H9 (cell line): ENCODE measurements at regions not wholly inside any gene's neighbourhood (a gene's known extent, or its start where the extent isn't known, plus 50 kb on each side); places are given as distances from the start of the nearest gene placed in this dataset.

Source experiments
- DNase-seq: peaks from one replicate; pipeline ENCODE4 v3.0.0-alpha.2; 2017
- H2AFZ ChIP-seq: one replicate; pipeline ENCODE4 v1.6.1; 2013; ENCODE audit warnings: mild to moderate bottlenecking, low read length, control low read depth, moderate library complexity
- H2AK5ac ChIP-seq: 2 replicates; pipeline ENCODE4 v1.6.1; 2013; ENCODE audit warnings: low read length, control low read depth, mixed read lengths; ENCODE audit not compliant: insufficient read length
- H2BK120ac ChIP-seq: one replicate; pipeline ENCODE4 v1.6.1; 2013; ENCODE audit warnings: low read depth, mild to moderate bottlenecking, low read length, control low read depth, inconsistent platforms; ENCODE audit not compliant: poor library complexity, severe bottlenecking
- H2BK12ac ChIP-seq: 2 replicates; pipeline ENCODE4 v1.6.1; 2013; ENCODE audit warnings: low read length, control low read depth, mixed read lengths, low read depth; ENCODE audit not compliant: insufficient read length
- H2BK15ac ChIP-seq: 2 replicates; pipeline ENCODE4 v1.6.1; 2013; ENCODE audit warnings: low read depth, low read length, control low read depth
- H2BK20ac ChIP-seq: one replicate; pipeline ENCODE4 v1.6.1; 2013; ENCODE audit warnings: low read depth, mild to moderate bottlenecking, low read length, control low read depth, inconsistent platforms; ENCODE audit not compliant: poor library complexity, severe bottlenecking
- H2BK5ac ChIP-seq: 2 replicates; pipeline ENCODE4 v1.6.1; 2013; ENCODE audit warnings: low read length, control low read depth, mixed read lengths; ENCODE audit not compliant: insufficient read length
- H3K14ac ChIP-seq: 2 replicates; pipeline ENCODE4 v1.6.1; 2013; ENCODE audit warnings: low read length, control low read depth; ENCODE audit not compliant: insufficient read depth
- H3K18ac ChIP-seq: 2 replicates; pipeline ENCODE4 v1.6.1; 2013; ENCODE audit warnings: low read depth, mild to moderate bottlenecking, mixed read lengths, low read length, control low read depth; ENCODE audit not compliant: insufficient read length
- H3K23ac ChIP-seq: 2 replicates; pipeline ENCODE4 v1.6.1; 2013; ENCODE audit warnings: low read length, control low read depth, mixed read lengths, low read depth; ENCODE audit not compliant: insufficient read length
- H3K23me2 ChIP-seq: 2 replicates; pipeline ENCODE4 v1.6.1; 2013; ENCODE audit warnings: low read depth, mild to moderate bottlenecking, mixed read lengths, low read length, control low read depth; ENCODE audit not compliant: insufficient read length, poor library complexity, severe bottlenecking
- H3K27ac ChIP-seq: 2 replicates; pipeline ENCODE4 v1.5.1; 2013; ENCODE audit warnings: low read length, control low read depth, mixed read lengths, low read depth; ENCODE audit not compliant: insufficient read length
- H3K27me3 ChIP-seq: 2 replicates; pipeline ENCODE4 v1.6.1; 2013; ENCODE audit warnings: low read length, control low read depth, inconsistent platforms; ENCODE audit not compliant: insufficient read depth
- H3K4ac ChIP-seq: 2 replicates; pipeline ENCODE4 v1.6.1; 2013; ENCODE audit warnings: low read depth, mild to moderate bottlenecking, control low read depth, inconsistent platforms, low read length, moderate library complexity
- H3K4me1 ChIP-seq: 2 replicates; pipeline ENCODE4 v1.6.1; 2013; ENCODE audit warnings: low read length, control low read depth, inconsistent platforms; ENCODE audit not compliant: insufficient read depth
- H3K4me2 ChIP-seq: 2 replicates; pipeline ENCODE4 v1.6.1; 2013; ENCODE audit warnings: low read length, control low read depth, mixed read lengths; ENCODE audit not compliant: insufficient read length, insufficient read depth
- H3K56ac ChIP-seq: 2 replicates; pipeline ENCODE4 v1.6.1; 2013; ENCODE audit warnings: low read depth, mild to moderate bottlenecking, mixed read lengths, low read length, control low read depth; ENCODE audit not compliant: insufficient read length
- H3K79me1 ChIP-seq: 2 replicates; pipeline ENCODE4 v1.6.1; 2013; ENCODE audit warnings: low read depth, mild to moderate bottlenecking, moderate library complexity, low read length, control low read depth, inconsistent platforms; ENCODE audit not compliant: insufficient read depth, poor library complexity, severe bottlenecking
- H3K79me2 ChIP-seq: 2 replicates; pipeline ENCODE4 v1.6.1; 2013; ENCODE audit warnings: low read length, control low read depth, inconsistent platforms; ENCODE audit not compliant: insufficient read depth
- H3K9ac ChIP-seq: 2 replicates; pipeline ENCODE4 v1.6.1; 2013; ENCODE audit warnings: low read length, control low read depth, mixed read lengths; ENCODE audit not compliant: insufficient read length; ENCODE audit errors: extremely low read depth
- H3K9me3 ChIP-seq: one replicate; pipeline ENCODE4 v1.6.1; 2013; ENCODE audit warnings: low read depth, low read length, inconsistent platforms; ENCODE audit not compliant: control insufficient read depth
- H3T11ph ChIP-seq: one replicate; pipeline ENCODE4 v1.6.1; 2013; ENCODE audit warnings: mild to moderate bottlenecking, low read length, control low read depth, inconsistent platforms
- H4K20me1 ChIP-seq: one replicate; pipeline ENCODE4 v1.6.1; 2013; ENCODE audit not compliant: control insufficient read depth, insufficient read length, insufficient read depth
- H4K5ac ChIP-seq: 2 replicates; pipeline ENCODE4 v1.6.1; 2013; ENCODE audit warnings: low read depth, mild to moderate bottlenecking, mixed read lengths, low read length, control low read depth; ENCODE audit not compliant: insufficient read length
- H4K8ac ChIP-seq: replicated peaks from 2 replicates; pipeline ENCODE4 v1.6.1; 2013; ENCODE audit warnings: low read length, control low read depth, mixed read lengths, low read depth; ENCODE audit not compliant: insufficient read length
- H4K91ac ChIP-seq: 2 replicates; pipeline ENCODE4 v1.6.1; 2013; ENCODE audit warnings: low read depth, mild to moderate bottlenecking, moderate library complexity, mixed read lengths, low read length, control low read depth; ENCODE audit not compliant: insufficient read length
- H3K27ac Mint-ChIP-seq, 3 experiments: 2 replicates in 2 of 3; 3 replicates in 1 of 3; pipeline ENCODE4 v1.8.0; 2020 to 2021; ENCODE audit warnings: mixed read lengths in 3 of 3, mild to moderate bottlenecking in 1 of 3, moderate library complexity in 1 of 3
- H3K27me3 Mint-ChIP-seq: 2 replicates; pipeline ENCODE4 v1.8.0; 2021; ENCODE audit warnings: low read depth, mild to moderate bottlenecking, moderate library complexity, mixed read lengths
- H3K36me3 Mint-ChIP-seq, 3 experiments: 2 replicates in 2 of 3; 3 replicates in 1 of 3; pipeline ENCODE4 v1.8.0; 2020 to 2021; ENCODE audit warnings: low read depth in 3 of 3, mixed read lengths in 3 of 3; ENCODE audit not compliant: insufficient read depth in 1 of 3
- H3K4me1 Mint-ChIP-seq, 2 experiments: 2 replicates each; pipeline ENCODE4 v1.8.0; 2020; ENCODE audit warnings: mixed read lengths in 2 of 2
- H3K4me3 Mint-ChIP-seq, 2 experiments: 2 replicates in 1 of 2; 3 replicates in 1 of 2; pipeline ENCODE4 v1.8.0; 2020 to 2021; ENCODE audit warnings: mild to moderate bottlenecking in 2 of 2, mixed read lengths in 2 of 2, moderate library complexity in 1 of 2
- H3K9me3 Mint-ChIP-seq, 2 experiments: 2 replicates in 1 of 2; 3 replicates in 1 of 2; pipeline ENCODE4 v1.8.0; 2020; ENCODE audit warnings: mild to moderate bottlenecking in 2 of 2, mixed read lengths in 2 of 2, moderate library complexity in 1 of 2
- CTCF ChIP-seq: fragments of 200-600 bp; sonication (generic); conservative IDR thresholded peaks from 3 replicates; pipeline ENCODE4 v1.8.0; 2021; ENCODE audit warnings: antibody characterized with exemption, mild to moderate bottlenecking
- WGBS: extraction: QIAGEN DNeasy Blood & Tissue Kit; methylation state at CpG from one replicate; pipeline ENCODE4 v1.1.7; 2013; ENCODE audit warnings: missing lambda C conversion rate, low lambda C conversion rate, mixed read lengths; ENCODE audit not compliant: insufficient read length; ENCODE audit errors: extremely low coverage; 5-methylcytosine and 5-hydroxymethylcytosine counted together

- Histone ChIP-seq H2BK20ac (no peak overlapping the region), H3K14ac (no peak overlapping the region), H4K8ac (no peak overlapping the region), H3K79me2 (no peaks in the 10 kb centered on the region), H3K23ac (no peak overlapping the region), H3K18ac (no peak overlapping the region), H3K56ac (no peak overlapping the region), H3K4ac (no peak overlapping the region), H3K27ac (no peak overlapping the region), H2BK5ac (no peak overlapping the region), H4K5ac (no peak overlapping the region), H2BK15ac (no peak overlapping the region), H4K91ac (no peak overlapping the region), H3K27me3 (no peaks in the 10 kb centered on the region), H2AFZ (no peak overlapping the region), H2BK12ac (no peak overlapping the region), H3K4me1 (no peaks in the 10 kb centered on the region; the same call in 1 of the 2 replicates), H3T11ph (no peak overlapping the region), H3K4me2 (no peak overlapping the region), H2BK120ac (no peak overlapping the region), H4K20me1 (no peaks in the 10 kb centered on the region), H3K23me2 (no peaks in the 10 kb centered on the region), H3K9me3 (peaks cover 17% of the 10 kb centered on the region), H2AK5ac (no peak overlapping the region), H3K79me1 (no peaks in the 10 kb centered on the region), H3K9ac (no peak overlapping the region)
- DNase-seq, result no peak
- Mint-ChIP-seq H3K9me3 (peaks cover 37 to 45% of the 10 kb centered on the region in 2 experiments), H3K27ac (no peak overlapping the region), H3K36me3 (peaks cover 9 to 30% (median 10%) of the 10 kb centered on the region in 3 experiments), H3K4me1 (peaks cover 5 to 11% of the 10 kb centered on the region in 2 experiments), H3K27me3 (peaks cover 18% of the 10 kb centered on the region), H3K4me3 (no peak overlapping the region)
- TF ChIP-seq CTCF, result no peak
- WGBS, result no CpG with 5 or more reads among the region's 9 CpGs
Observed at GRCh38 chr9:129511285-129511900, 109.5 kb downstream of the C9orf50 start.
